ENCODE measurements at regions not wholly inside any gene's neighbourhood (a gene's known extent, or its start where the extent isn't known, plus 50 kb on each side); places are given as distances from the start of the nearest gene placed in this dataset.
"Not testable (repeated sequence)": the region's sequence is repeated elsewhere in the genome, so short reads cannot be mapped to it uniquely, and the experiment has no call there.

- TF ChIP-seq POLR2AphosphoS5 (IDR thresholded peaks at IDR 0.05; ENCODE audit: low read depth), result no peak
- TF ChIP-seq CTCF (IDR thresholded peaks at IDR 0.05; ENCODE audit: insufficient read depth, low read length), result no peak
- no peak for TF ChIP-seq SPI1 (IDR thresholded peaks at IDR 0.05; ENCODE audit: borderline replicate concordance, low read depth)
- no peak for TF ChIP-seq GABPA (IDR thresholded peaks at IDR 0.05; ENCODE audit: low read depth)
- TF ChIP-seq REST (IDR thresholded peaks at IDR 0.05; ENCODE audit: insufficient replicate concordance, low read depth), result no peak
- H3K4me3 ChIP-seq (replicated peaks; ENCODE audit: insufficient read depth, low read length), result no peak overlapping the region
- no peaks in the 10 kb centered on the region for H3K27me3 ChIP-seq (ENCODE audit: insufficient read depth, poor library complexity, severe bottlenecking)
- no peak for DNase-seq (ENCODE audit: low read depth in 1 of 2, low spot score in 1 of 2)
- H3K27ac ChIP-seq (replicated peaks), result no peak overlapping the region
Measured at GRCh38 chr6:146984251-146984924, 219.8 kb upstream of the STXBP5 start.

GRCh38 chr6:146985111-146985510, 219.1 kb upstream of the STXBP5 start:
- no peak for DNase-seq (ENCODE audit: low read depth in 1 of 2, low spot score in 1 of 2)
- TF ChIP-seq REST (IDR thresholded peaks at IDR 0.05; ENCODE audit: insufficient replicate concordance, low read depth) (no peak), SPI1 (IDR thresholded peaks at IDR 0.05; ENCODE audit: borderline replicate concordance, low read depth) (no peak), CTCF (IDR thresholded peaks at IDR 0.05; ENCODE audit: insufficient read depth, low read length) (no peak)
- Histone ChIP-seq H3K27ac (replicated peaks) (no peak overlapping the region), H3K4me3 (replicated peaks; ENCODE audit: insufficient read depth, low read length) (no peak overlapping the region), H3K27me3 (ENCODE audit: insufficient read depth, poor library complexity, severe bottlenecking) (no peaks in the 10 kb centered on the region)

- TF ChIP-seq CTCF (IDR thresholded peaks at IDR 0.05; ENCODE audit: insufficient read depth, low read length) (no peak), GABPA (IDR thresholded peaks at IDR 0.05; ENCODE audit: low read depth) (no peak), REST (IDR thresholded peaks at IDR 0.05; ENCODE audit: insufficient replicate concordance, low read depth) (no peak), POLR2AphosphoS5 (IDR thresholded peaks at IDR 0.05; ENCODE audit: low read depth) (no peak)
- Histone ChIP-seq H3K27ac (replicated peaks) (no peak overlapping the region), H3K4me3 (replicated peaks; ENCODE audit: insufficient read depth, low read length) (no peak overlapping the region), H3K27me3 (ENCODE audit: insufficient read depth, poor library complexity, severe bottlenecking) (no peaks in the 10 kb centered on the region)
- no peak for DNase-seq (ENCODE audit: low read depth in 1 of 2, low spot score in 1 of 2)
Measured at GRCh38 chr6:146985966-146986365, 218.3 kb upstream of the STXBP5 start.

GRCh38 chr6:146987938-146988337, 216.3 kb upstream of the STXBP5 start:
- not testable (repeated sequence) for H3K4me3 ChIP-seq (replicated peaks; ENCODE audit: insufficient read depth, low read length); DNase-seq (ENCODE audit: low read depth in 1 of 2, low spot score in 1 of 2); H3K27ac ChIP-seq (replicated peaks); H3K27me3 ChIP-seq (ENCODE audit: insufficient read depth, poor library complexity, severe bottlenecking)
